Left lung (tissue), 4 donors: ENCODE measurements at regions not wholly inside any gene's neighbourhood (a gene's known extent, or its start where the extent isn't known, plus 50 kb on each side); places are given as distances from the start of the nearest gene placed in this dataset.
"Not testable (repeated sequence)": the region's sequence is repeated elsewhere in the genome, so short reads cannot be mapped to it uniquely, and the experiment has no call there.

ENCODE experiments used
- ATAC-seq: fragments of 200-7000 bp; cut with Tn5 transposase; one replicate; pipeline ENCODE4 v1.9.1; 2020; ENCODE audit warnings: moderate library complexity
- DNase-seq, 4 donors: peaks; one replicate each; pipeline ENCODE4 v3.0.0-alpha.2; 2013 to 2020
- H3K27ac ChIP-seq, 2 donors: fragments of 200-600 bp; sonication (generic) in 1 of 2; one replicate each; pipeline versions ENCODE4 v1.5.0 to v1.8.0; 2020 to 2021
- H3K27me3 ChIP-seq, 2 donors: fragments of 200-600 bp; sonication (generic) in 1 of 2; one replicate each; pipeline versions ENCODE4 v1.5.0 to v1.8.0; 2020 to 2021
- H3K36me3 ChIP-seq, 2 donors: fragments of 200-600 bp; sonication (generic) in 1 of 2; one replicate each; pipeline versions ENCODE4 v1.5.0 to v1.8.0; 2020 to 2021
- H3K4me1 ChIP-seq, 2 donors: fragments of 200-600 bp; one replicate each; pipeline ENCODE4 v1.8.0; 2021
- H3K4me3 ChIP-seq, 2 donors: fragments of 200-600 bp; sonication (generic) in 1 of 2; one replicate each; pipeline versions ENCODE4 v1.5.0 to v1.8.0; 2020 to 2021; ENCODE audit warnings: mild to moderate bottlenecking in 1 of 2
- H3K9me3 ChIP-seq, 2 donors: fragments of 200-600 bp; sonication (generic) in 1 of 2; one replicate each; pipeline versions ENCODE4 v1.5.0 to v1.8.0; 2020 to 2021
- intact Hi-C, 2 donors: fragments of 100-400 bp; cut with DNase I; formaldehyde crosslinking; loops; one replicate each; pipeline versions ENCODE4 v1.11.2 to v1.14.2; 2022
- TF ChIP-seq, protein P1 (sequence below), 2 donors: fragments of 200-600 bp; sonication (generic) in 1 of 2; IDR thresholded peaks; one replicate each; pipeline versions ENCODE4 v1.5.0 to v1.8.0; 2021; ENCODE audit warnings: antibody characterized with exemption in 2 of 2
- donor health status: DM: no; HTN: yes; CAD: no.
- donor health status: DM: no; HTN: no; CAD: no.

DNA sequence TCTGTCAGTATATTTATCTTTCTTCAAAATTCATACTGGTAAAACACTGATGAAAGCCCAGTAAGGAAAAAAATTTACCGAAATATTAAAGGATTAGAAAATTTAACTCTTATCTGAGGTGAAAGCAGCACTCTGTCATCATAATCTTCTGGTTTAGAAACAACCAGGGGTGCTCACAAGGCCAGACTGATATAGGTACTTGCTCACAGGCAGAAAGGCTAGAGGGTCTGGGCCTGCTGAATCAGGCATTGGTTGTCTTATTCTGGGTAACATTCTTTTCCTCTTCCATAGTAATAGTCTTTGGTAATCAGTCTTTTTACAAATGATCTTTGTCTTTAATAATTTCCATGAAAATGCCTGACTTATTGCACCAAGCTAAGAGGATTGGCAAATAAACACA is 221.4 kb upstream of the TFPI start:
- no peak for DNase-seq
- Histone ChIP-seq H3K36me3 (no peaks in the 10 kb centered on the region), H3K4me1 (no peaks in the 10 kb centered on the region), H3K27ac (no peak overlapping the region), H3K9me3 (peaks cover 0 to 4% of the 10 kb centered on the region in 2 donors), H3K27me3 (no peaks in the 10 kb centered on the region), H3K4me3 (no peak overlapping the region)
- no peak for ATAC-seq
- TF ChIP-seq, protein P1, sequence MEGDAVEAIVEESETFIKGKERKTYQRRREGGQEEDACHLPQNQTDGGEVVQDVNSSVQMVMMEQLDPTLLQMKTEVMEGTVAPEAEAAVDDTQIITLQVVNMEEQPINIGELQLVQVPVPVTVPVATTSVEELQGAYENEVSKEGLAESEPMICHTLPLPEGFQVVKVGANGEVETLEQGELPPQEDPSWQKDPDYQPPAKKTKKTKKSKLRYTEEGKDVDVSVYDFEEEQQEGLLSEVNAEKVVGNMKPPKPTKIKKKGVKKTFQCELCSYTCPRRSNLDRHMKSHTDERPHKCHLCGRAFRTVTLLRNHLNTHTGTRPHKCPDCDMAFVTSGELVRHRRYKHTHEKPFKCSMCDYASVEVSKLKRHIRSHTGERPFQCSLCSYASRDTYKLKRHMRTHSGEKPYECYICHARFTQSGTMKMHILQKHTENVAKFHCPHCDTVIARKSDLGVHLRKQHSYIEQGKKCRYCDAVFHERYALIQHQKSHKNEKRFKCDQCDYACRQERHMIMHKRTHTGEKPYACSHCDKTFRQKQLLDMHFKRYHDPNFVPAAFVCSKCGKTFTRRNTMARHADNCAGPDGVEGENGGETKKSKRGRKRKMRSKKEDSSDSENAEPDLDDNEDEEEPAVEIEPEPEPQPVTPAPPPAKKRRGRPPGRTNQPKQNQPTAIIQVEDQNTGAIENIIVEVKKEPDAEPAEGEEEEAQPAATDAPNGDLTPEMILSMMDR (IDR thresholded peaks at IDR 0.05): no peak
- intact Hi-C loops: no loop called here

DNA sequence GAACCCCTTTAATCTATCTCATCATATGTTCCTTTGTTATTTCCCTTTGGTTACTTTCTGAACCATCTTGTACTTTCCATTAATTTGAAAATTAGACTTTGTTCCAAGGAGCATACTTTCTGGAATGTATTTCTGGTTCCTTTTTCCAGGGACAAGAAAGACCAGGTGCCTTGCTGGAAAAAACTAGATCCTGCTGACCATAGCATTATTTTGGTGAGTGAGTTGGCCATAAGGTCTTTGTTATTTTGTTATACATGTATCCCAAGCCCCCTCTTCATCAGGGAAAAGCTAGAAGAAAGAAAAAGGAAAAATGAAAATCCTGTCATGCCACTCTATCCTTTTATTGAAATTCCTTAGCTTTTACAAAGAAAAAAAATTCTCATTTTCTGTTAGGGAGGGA is 228.1 kb upstream of the TFPI start:
- Histone ChIP-seq H3K36me3 (no peaks in the 10 kb centered on the region), H3K4me3 (no peak overlapping the region), H3K27me3 (no peaks in the 10 kb centered on the region), H3K9me3 (peaks cover 0 to 2% of the 10 kb centered on the region in 2 donors), H3K4me1 (no peaks in the 10 kb centered on the region), H3K27ac (no peak overlapping the region)
- intact Hi-C loops: no loop called here
- ATAC-seq (no peak), DNase-seq (no peak)
- TF ChIP-seq, protein P1 (IDR thresholded peaks at IDR 0.05): no peak

DNA sequence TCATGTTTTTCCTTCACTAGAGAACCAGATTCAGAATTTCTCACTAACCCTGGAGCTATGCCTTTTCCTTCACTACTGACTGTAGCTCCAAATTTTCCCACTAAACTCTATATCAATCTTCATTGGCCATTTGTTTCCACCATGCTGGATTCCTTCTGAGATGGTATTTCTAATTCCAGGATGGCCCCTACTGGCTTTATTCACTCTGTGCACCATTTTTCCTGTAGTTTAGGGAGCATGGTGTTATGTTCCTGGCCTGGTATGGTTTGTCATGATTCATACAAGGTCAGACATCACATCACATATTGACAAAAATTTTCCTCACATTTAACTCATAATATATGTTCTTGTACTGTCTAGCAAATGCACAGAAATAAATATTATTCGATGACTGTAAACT is 229.2 kb upstream of the TFPI start:
- H3K4me3 ChIP-seq: no peak overlapping the region
- intact Hi-C loops: no loop called here
- no peaks in the 10 kb centered on the region for H3K27me3 ChIP-seq
- H3K4me1 ChIP-seq: no peaks in the 10 kb centered on the region
- no peaks in the 10 kb centered on the region for H3K36me3 ChIP-seq
- DNase-seq (no peak), ATAC-seq (no peak)
- no peak overlapping the region for H3K27ac ChIP-seq
- H3K9me3 ChIP-seq: peaks cover 0 to 2% of the 10 kb centered on the region in 2 donors
- TF ChIP-seq, protein P1 (IDR thresholded peaks at IDR 0.05): no peak

DNA sequence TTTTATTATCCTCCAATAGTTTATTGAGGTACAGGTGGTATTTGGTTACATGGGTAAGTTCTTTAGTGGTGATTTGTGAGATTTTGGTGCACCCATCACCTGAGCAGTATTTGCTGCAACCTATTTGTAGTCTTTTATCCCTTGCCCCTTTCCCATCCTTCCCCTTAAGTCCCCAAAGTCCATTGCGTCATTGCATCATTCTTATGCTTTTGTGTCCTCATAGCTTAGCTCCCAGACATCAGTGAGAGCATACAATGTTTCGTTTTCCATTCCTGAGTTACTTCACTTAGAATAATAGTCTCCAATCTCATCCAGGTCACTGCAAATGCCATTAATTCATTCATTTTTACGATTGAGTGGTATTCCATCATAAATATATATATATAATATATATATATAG is 229.9 kb upstream of the TFPI start:
- H3K27me3 ChIP-seq, H3K36me3 ChIP-seq, H3K4me1 ChIP-seq, intact Hi-C loops, H3K4me3 ChIP-seq, DNase-seq, ATAC-seq, H3K9me3 ChIP-seq, H3K27ac ChIP-seq: not testable (repeated sequence)

DNA sequence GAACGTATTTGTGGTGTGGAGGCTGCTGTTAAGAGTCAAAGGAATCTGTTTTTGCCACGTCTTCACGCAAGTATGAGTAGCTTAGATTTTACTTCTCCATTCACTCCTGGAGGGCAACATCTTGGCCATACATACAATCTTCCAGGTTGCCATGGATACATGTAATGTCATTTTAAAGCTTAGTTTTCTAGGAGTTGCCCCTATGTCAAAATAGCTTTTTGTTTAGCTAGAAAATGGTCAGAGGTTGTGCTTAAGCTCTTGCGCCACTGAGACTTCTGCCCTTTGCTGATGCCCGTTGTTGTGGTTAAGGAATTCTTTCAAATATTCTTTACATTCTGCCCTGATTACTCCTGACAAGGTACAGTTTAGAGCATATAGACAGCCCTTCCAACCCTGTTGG is 245.4 kb upstream of the TFPI start:
- intact Hi-C loops: no loop called here
- DNase-seq: no peak
- TF ChIP-seq, protein P1 (IDR thresholded peaks at IDR 0.05): no peak

DNA sequence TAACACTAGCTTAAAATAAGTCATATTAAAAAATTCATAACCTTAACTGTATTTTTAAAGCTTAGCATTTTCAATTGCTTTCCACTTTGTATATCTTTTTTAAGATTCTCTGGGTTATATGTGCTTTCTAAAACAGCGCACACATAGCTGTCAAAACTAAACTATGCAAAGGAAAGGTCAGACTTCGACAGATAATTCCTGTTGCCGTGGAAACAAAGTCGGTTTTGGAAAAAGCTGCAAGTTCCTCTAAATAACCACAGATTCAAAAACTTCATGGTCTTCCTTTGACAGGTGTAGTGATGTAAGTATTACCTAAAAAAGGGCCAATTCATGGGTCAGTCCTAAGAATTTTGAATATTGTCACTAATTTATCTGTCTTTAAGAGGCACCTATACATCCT is 249.6 kb upstream of the TFPI start:
- TF ChIP-seq, protein P1 (IDR thresholded peaks at IDR 0.05): no peak
- H3K27me3 ChIP-seq: no peaks in the 10 kb centered on the region
- no peaks in the 10 kb centered on the region for H3K36me3 ChIP-seq
- no peak for ATAC-seq
- intact Hi-C loops: no loop called here
- no peak for DNase-seq
- H3K27ac ChIP-seq: no peak overlapping the region
- H3K4me3 ChIP-seq: no peak overlapping the region
- H3K4me1 ChIP-seq: no peaks in the 10 kb centered on the region
- peaks cover 0 to 24% of the 10 kb centered on the region in 2 donors for H3K9me3 ChIP-seq

More for the DNA sequence above, 245.4 kb upstream of the TFPI start:
- H3K27ac ChIP-seq: no peak overlapping the region
- H3K4me1 ChIP-seq: no peaks in the 10 kb centered on the region
- no peaks in the 10 kb centered on the region for H3K36me3 ChIP-seq
- H3K27me3 ChIP-seq: no peaks in the 10 kb centered on the region
- no peak for ATAC-seq
- H3K9me3 ChIP-seq: peaks cover 0 to 43% of the 10 kb centered on the region in 2 donors
- H3K4me3 ChIP-seq: no peak overlapping the region
